Skeletal muscle tissue (tissue), 3 donors: ENCODE measurements at regions not wholly inside any gene's neighbourhood (a gene's known extent, or its start where the extent isn't known, plus 50 kb on each side); places are given as distances from the start of the nearest gene placed in this dataset.
A peak's percentile ranks its signal among the peaks of the same experiment; 100 is the strongest.

Experiments used
- H3K27ac ChIP-seq: one replicate; pipeline ENCODE4 v1.7.0; 2013; ENCODE audit warnings: mild to moderate bottlenecking, low read depth, low read length, inconsistent platforms
- H3K27me3 ChIP-seq, 3 donors: one replicate each; pipeline ENCODE4 v1.7.0; 2013; ENCODE audit warnings: low read length in 3 of 3; ENCODE audit not compliant: control insufficient read depth in 3 of 3, insufficient read depth in 3 of 3
- H3K36me3 ChIP-seq, 3 donors: one replicate each; pipeline ENCODE4 v1.7.0; 2013; ENCODE audit warnings: low read length in 3 of 3; ENCODE audit not compliant: control insufficient read depth in 3 of 3, insufficient read depth in 3 of 3
- H3K4me1 ChIP-seq, 3 donors: one replicate each; pipeline ENCODE4 v1.7.0; 2013; ENCODE audit warnings: low read length in 3 of 3, mild to moderate bottlenecking in 3 of 3; ENCODE audit not compliant: control insufficient read depth in 3 of 3, insufficient read depth in 3 of 3
- H3K4me3 ChIP-seq, 3 donors: one replicate each; pipeline ENCODE4 v1.7.0; 2013; ENCODE audit warnings: low read length in 3 of 3
- H3K9ac ChIP-seq, 3 donors: one replicate each; pipeline ENCODE4 v1.7.0; 2013; ENCODE audit warnings: low read length in 3 of 3, mild to moderate bottlenecking in 3 of 3, moderate library complexity in 2 of 3, low read depth in 1 of 3
- H3K9me3 ChIP-seq, 3 donors: one replicate each; pipeline ENCODE4 v1.7.0; 2013; ENCODE audit warnings: low read length in 3 of 3; ENCODE audit not compliant: control insufficient read depth in 3 of 3
- donor health status: Osteomylitis.

DNA sequence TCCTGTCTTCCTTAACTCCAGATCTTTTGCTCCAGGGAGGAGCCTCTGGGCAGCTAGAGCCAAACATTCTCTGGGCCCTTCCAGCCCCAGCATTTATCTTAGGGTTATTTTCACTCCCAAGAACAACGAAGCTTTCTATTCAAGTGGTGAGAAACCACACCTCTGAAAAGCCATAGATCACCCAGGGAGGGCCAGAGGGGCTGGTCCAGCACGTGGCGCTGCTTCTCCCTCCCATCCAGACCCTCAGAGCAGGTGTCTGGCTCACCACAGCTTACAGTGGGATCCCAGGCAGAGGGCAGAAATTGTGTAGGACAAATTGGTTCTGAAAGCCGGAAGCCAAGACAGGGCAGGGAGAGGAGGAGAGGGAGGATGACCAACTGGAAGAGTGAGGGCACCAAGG lies 74.0 kb upstream of the PKDCC start:
- H3K4me3 ChIP-seq: no peak overlapping the region
- no peak overlapping the region for H3K9ac ChIP-seq
- H3K4me1 ChIP-seq: no peaks in the 10 kb centered on the region
- no peaks in the 10 kb centered on the region for H3K9me3 ChIP-seq
- H3K36me3 ChIP-seq: no peaks in the 10 kb centered on the region
- no peak overlapping the region for H3K27ac ChIP-seq
- no peaks in the 10 kb centered on the region for H3K27me3 ChIP-seq

DNA sequence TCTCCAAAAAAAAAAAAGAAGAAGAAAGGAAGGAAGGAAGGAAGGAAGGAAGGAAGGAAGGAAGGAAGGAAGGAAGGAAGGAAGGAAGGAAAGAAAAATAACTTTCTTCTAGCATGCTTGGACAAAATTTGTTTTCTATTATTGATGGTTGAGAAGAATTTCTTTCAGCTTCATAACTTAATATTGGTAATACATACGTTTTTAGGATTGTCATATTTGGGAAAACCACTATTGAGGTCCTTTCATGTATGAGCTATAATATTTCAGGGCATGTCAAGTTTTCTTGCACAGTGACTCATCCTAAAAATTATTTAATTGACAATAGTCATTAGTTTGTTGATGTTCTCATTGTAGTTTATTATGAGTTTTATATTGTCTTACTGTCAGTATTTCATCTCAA lies 66.4 kb upstream of the PKDCC start:
- no peak overlapping the region for H3K27ac ChIP-seq
- no peaks in the 10 kb centered on the region for H3K9me3 ChIP-seq
- H3K27me3 ChIP-seq: no peaks in the 10 kb centered on the region
- no peak overlapping the region for H3K4me3 ChIP-seq
- no peaks in the 10 kb centered on the region for H3K4me1 ChIP-seq
- H3K36me3 ChIP-seq: no peaks in the 10 kb centered on the region
- H3K9ac ChIP-seq: no peak overlapping the region

DNA sequence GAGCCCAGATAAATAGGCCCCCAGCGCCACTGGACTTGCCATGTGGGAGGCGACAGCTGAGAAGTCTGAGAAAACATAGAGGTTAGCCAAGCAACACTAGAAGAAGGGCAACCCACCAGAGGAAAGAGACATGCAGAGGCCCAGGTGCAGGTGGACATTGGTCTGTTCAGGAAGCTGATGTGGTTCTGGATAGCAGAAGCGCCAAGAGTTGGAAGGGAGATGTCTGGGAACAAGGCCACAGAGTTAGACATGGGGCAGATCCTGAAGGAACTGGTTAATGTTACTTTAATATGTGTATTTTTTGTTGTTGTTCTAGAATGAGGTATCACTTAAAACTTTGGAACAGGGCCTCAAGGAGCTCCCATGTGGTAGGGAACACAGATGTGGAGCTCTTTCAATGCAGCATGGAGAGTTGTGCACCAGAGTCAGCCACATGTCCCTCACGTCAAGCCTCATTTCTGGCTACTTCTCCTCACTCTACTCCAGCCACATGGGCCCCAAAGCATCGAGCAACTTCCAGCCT lies 62.2 kb upstream of the PKDCC start:
- no peak overlapping the region for H3K27ac ChIP-seq
- H3K9me3 ChIP-seq: no peaks in the 10 kb centered on the region
- H3K4me1 ChIP-seq: peaks cover 13 to 18% (median 16%) of the 10 kb centered on the region in 3 donors
- H3K9ac ChIP-seq: no peak overlapping the region
- H3K4me3 ChIP-seq: no peak overlapping the region
- no peaks in the 10 kb centered on the region for H3K27me3 ChIP-seq
- H3K36me3 ChIP-seq: no peaks in the 10 kb centered on the region

DNA sequence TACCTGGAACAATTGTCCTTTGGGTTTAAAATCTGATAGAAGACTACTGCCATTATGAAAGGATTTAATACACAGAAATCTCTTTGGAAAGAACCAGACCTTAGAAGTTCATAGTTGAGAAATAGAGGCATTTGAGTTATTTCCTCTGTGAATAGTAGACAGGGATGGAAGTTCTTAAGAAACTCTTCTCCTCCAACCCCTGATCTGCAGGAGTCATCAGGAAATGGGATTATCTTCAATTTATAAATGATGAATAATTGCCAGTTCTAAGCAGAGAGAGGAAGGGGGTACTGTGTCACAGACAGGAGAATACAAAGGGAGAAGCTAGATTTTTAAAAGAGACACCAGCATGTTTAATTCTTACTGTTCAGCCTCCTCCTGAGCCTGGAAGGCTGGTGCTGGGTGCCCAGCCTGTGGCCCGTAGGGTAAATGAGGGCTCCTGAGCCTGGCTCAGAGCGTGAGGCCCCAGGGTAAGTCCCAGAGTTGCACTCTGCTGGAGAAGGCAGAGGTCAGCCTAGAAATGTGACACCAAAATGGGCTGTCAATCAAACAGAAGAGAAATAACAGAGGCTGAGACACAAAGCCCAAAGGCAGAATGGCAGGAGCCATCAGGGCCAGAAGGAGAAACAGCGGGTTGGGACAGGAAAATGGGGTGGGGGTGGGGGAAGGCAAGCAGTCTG lies 58.2 kb upstream of the PKDCC start:
- Histone ChIP-seq H3K4me1 (peaks cover 20 to 26% (median 22%) of the 10 kb centered on the region in 3 donors), H3K27ac (no peak overlapping the region)

DNA sequence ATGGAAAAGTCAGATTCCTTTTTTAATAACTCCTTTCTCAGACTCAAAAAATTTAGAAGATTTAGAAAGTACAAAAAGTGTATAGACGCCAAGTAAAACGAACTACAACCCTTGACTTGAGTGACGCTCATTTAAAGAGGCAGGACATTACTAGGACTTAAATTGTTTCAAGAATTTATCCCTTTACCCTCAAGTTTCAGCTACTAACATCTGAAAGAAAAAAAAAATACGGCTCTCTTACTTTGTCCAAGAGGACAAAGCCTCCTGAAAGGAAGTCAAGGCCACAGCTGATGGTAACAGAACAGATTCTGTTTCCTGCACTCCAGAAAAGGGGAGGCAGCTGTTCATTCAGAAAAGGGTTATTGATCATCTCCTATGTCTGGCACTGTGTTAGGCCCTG lies 57.6 kb upstream of the PKDCC start:
- no peak overlapping the region for H3K4me3 ChIP-seq

More for the DNA sequence above, 58.2 kb upstream of the PKDCC start:
- Histone ChIP-seq H3K4me3 (no peak overlapping the region), H3K9ac (peak overlapping the region in 1 of 3 donors; percentile 51), H3K9me3 (no peaks in the 10 kb centered on the region), H3K27me3 (no peaks in the 10 kb centered on the region), H3K36me3 (no peaks in the 10 kb centered on the region)

DNA sequence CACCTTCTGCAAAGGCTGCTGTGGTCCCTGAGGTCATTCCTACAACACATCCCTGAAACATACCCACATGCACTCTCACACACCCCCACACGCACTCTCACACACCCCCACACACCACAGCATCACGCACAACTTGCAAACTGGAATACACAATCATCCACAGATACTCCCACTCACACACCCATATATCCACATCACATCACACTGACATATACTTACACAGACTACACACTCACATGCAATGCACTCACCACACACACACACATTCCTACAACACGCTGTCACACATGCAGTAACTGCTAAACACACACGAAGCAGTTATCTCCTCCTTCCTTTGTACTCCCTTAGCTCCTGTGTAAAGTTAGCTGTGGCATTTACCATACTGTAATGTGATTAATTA lies 57.1 kb upstream of the PKDCC start:
- Histone ChIP-seq H3K4me1 (peaks cover 20 to 26% (median 22%) of the 10 kb centered on the region in 3 donors), H3K36me3 (no peaks in the 10 kb centered on the region), H3K9ac (peak overlapping the region in 1 of 3 donors; percentile 51), H3K4me3 (no peak overlapping the region), H3K27ac (no peak overlapping the region), H3K9me3 (no peaks in the 10 kb centered on the region), H3K27me3 (no peaks in the 10 kb centered on the region)

More for the DNA sequence above, 57.6 kb upstream of the PKDCC start:
- no peak overlapping the region for H3K27ac ChIP-seq
- H3K9me3 ChIP-seq: no peaks in the 10 kb centered on the region
- peaks cover 20 to 26% (median 22%) of the 10 kb centered on the region in 3 donors for H3K4me1 ChIP-seq
- H3K36me3 ChIP-seq: no peaks in the 10 kb centered on the region
- peak overlapping the region in 1 of 3 donors; percentile 51 for H3K9ac ChIP-seq
- no peaks in the 10 kb centered on the region for H3K27me3 ChIP-seq

DNA sequence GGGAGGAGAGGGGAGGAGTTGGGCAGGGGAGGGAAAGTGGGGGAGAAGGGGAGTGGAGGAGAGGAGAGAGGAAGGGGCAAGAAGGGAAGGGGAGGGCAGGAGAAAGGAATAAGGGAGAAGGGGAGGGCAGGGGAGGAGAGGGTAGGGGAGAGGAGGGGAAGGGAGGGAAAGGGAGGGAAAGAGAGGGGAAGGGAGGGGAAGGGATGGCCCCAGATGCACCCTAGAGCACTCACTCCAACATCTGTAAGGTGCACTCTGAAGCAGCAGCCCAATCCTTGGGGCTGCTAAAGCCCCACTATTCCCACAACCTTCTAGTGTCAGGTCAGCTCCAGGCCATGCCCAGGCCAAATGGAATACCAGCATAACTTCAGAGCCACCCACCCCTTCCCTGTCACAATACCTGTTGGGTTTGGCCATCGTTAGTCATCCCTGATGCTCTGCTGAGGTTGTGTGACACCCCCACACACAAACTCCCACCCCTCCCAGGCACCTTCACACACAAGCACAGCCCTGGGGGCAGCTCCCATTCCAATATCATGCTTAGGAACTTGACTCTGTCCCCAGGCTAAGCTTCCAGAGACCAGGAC lies 55.7 kb upstream of the PKDCC start:
- Histone ChIP-seq H3K27ac (no peak overlapping the region), H3K9ac (no peak overlapping the region), H3K27me3 (no peaks in the 10 kb centered on the region), H3K36me3 (no peaks in the 10 kb centered on the region), H3K4me3 (no peak overlapping the region), H3K9me3 (no peaks in the 10 kb centered on the region), H3K4me1 (peaks cover 20 to 26% (median 22%) of the 10 kb centered on the region in 3 donors)

DNA sequence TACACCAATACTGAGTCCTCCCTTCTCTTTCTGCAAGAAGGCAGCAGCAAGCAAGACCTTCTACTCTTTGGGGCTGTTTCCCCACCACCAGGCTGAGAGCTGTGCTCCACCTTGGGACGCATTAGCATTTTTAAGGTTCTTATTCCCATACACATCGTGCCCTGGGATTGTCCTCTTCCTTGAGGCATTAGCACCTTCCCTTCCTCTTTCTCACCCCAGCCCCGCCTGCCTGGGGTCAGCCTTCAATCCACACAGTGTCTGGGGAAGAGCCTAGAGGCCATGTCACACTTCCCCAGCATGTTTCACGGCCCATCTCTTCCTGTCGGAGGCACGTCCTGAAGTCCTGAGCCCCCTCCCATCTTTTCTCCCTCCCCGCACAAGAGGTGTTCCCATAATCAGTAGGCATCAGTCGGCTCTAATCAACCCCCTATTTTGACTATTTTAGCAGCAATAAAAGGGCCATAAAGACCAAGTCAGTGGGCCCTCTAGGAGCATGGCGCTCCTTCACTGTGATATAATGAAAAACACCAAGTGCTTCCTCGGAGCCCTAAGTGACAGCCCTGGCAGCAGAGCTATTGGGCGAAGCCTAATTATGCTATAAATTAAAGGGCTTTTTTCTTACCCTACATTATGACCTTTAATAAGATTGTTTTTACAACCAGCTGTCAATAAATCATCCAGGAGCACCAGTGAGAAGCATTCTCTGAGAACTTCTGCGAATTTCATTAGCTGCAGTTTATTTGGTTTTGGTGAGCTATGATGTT lies 55.0 kb upstream of the PKDCC start:
- H3K4me1 ChIP-seq: peaks cover 20 to 26% (median 22%) of the 10 kb centered on the region in 3 donors
- H3K4me3 ChIP-seq: no peak overlapping the region
- no peaks in the 10 kb centered on the region for H3K9me3 ChIP-seq
- H3K27ac ChIP-seq: no peak overlapping the region
- no peaks in the 10 kb centered on the region for H3K36me3 ChIP-seq
- no peaks in the 10 kb centered on the region for H3K27me3 ChIP-seq
- no peak overlapping the region for H3K9ac ChIP-seq

DNA sequence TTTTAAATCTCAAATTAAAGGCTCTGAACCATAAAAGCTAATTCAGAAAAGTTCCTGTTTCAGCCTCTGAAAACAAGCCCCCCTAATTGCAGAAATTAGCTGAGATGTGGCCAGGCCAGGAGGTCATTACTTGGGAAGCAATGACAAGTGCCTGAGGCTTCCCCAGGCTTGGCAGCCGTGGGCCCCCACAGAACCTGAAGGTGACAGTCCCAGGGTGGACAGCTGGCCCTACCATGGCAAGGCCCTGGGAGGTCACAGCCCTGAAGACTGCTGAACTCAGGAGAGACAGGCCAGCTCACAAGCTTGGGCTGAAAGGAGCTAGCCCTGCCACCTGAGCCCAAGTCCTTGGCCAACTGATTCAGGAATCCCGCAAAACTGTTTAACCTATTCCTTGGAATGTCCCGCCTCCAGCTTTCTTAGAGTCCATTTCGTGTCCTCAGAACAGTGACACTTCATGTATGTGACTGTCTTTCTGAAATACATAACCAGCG lies 54.3 kb upstream of the PKDCC start:
- Histone ChIP-seq H3K36me3 (no peaks in the 10 kb centered on the region), H3K4me3 (no peak overlapping the region), H3K9ac (no peak overlapping the region), H3K27ac (no peak overlapping the region), H3K9me3 (no peaks in the 10 kb centered on the region), H3K27me3 (no peaks in the 10 kb centered on the region), H3K4me1 (peaks cover 20 to 29% (median 25%) of the 10 kb centered on the region in 3 donors)

DNA sequence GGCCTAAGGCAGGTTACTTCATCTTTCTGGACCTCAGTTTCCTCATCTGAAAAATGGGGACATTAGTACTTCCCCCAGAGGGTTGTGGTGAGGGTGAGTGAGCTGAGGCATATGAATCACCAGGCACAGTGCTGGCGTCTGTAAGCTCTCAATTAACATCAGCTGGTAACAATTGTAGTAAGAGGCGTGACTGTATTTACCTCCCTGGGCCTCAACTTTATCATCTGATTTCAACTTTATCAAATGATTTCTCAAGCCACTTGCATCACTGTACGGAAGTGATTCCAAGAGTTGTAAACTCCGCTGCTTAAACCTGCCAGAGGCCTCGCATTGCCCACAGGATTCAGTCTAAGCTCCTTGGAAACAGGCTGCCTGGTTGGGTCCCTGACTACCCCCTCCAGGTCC lies 53.6 kb upstream of the PKDCC start:
- no peak overlapping the region for H3K27ac ChIP-seq
- no peak overlapping the region for H3K4me3 ChIP-seq
- H3K36me3 ChIP-seq: no peaks in the 10 kb centered on the region
- H3K9ac ChIP-seq: no peak overlapping the region
- no peaks in the 10 kb centered on the region for H3K9me3 ChIP-seq
- H3K27me3 ChIP-seq: no peaks in the 10 kb centered on the region
- H3K4me1 ChIP-seq: peaks cover 16 to 25% (median 23%) of the 10 kb centered on the region in 3 donors
